OCI-LY1 (cell line): ENCODE measurements at regions not wholly inside any gene's neighbourhood (a gene's known extent, or its start where the extent isn't known, plus 50 kb on each side); places are given as distances from the start of the nearest gene placed in this dataset.

Experiments used
- EZH2 ChIP-seq: fragments of 200-600 bp; sonication (generic), shearing (Covaris generic); IDR thresholded peaks from 2 replicates; pipeline ENCODE4 v1.8.0; 2017; ENCODE audit warnings: borderline replicate concordance, mixed run types, mild to moderate bottlenecking, antibody characterized with exemption, low read length, moderate library complexity, mixed read lengths
- TF ChIP-seq, protein P1 (sequence below): fragments of 200-600 bp; sonication (generic), shearing (Covaris generic); IDR thresholded peaks from 2 replicates; pipeline ENCODE4 v1.5.1; 2017; ENCODE audit warnings: mild to moderate bottlenecking, antibody characterized with exemption, low read length, moderate library complexity, mixed read lengths

DNA sequence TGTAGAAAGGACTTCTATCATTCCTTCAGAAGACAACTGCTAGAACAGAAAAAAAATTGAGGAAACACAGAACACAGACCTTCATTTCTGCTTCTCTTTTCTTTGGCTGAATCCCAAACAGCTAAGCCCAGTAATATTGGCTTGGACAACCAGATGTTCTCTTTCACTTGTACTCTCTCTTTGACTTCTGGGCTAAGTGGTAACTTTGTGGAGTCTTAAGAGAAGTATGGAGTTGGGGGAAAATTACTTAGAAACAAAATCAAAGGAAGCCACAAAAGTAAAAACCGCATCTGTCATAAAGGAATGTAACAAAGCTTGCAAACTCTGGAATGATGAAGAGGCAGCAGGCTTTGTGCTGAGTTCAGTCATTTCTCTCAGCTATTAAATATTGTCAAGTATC, 587.5 kb downstream of the CBLN4 start:
- TF ChIP-seq, protein P1, sequence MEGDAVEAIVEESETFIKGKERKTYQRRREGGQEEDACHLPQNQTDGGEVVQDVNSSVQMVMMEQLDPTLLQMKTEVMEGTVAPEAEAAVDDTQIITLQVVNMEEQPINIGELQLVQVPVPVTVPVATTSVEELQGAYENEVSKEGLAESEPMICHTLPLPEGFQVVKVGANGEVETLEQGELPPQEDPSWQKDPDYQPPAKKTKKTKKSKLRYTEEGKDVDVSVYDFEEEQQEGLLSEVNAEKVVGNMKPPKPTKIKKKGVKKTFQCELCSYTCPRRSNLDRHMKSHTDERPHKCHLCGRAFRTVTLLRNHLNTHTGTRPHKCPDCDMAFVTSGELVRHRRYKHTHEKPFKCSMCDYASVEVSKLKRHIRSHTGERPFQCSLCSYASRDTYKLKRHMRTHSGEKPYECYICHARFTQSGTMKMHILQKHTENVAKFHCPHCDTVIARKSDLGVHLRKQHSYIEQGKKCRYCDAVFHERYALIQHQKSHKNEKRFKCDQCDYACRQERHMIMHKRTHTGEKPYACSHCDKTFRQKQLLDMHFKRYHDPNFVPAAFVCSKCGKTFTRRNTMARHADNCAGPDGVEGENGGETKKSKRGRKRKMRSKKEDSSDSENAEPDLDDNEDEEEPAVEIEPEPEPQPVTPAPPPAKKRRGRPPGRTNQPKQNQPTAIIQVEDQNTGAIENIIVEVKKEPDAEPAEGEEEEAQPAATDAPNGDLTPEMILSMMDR = no peak
- no peak for TF ChIP-seq EZH2
